ENCODE measurements at regions not wholly inside any gene's neighbourhood (a gene's known extent, or its start where the extent isn't known, plus 50 kb on each side); places are given as distances from the start of the nearest gene placed in this dataset.

DNA sequence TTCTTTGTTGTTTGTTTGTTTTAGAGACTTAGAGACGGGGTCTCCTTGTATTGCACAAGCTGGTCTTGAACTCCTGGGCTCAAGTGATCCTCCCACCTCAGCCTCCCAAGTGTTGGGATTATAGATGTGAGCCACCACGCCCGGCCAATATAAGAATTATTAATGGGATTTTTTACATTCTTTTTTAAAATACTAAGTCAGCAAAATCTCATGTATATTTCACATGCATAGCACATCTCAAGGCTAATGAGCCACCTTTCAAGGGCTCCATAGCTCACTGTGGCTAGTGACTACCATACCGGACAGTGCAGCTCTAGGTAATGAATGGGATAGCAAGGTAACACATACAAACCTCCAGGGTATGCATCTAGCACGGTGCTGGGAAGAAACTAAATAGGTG, 361.4 kb downstream of the SAMD5 start:
- TF ChIP-seq, protein P1, sequence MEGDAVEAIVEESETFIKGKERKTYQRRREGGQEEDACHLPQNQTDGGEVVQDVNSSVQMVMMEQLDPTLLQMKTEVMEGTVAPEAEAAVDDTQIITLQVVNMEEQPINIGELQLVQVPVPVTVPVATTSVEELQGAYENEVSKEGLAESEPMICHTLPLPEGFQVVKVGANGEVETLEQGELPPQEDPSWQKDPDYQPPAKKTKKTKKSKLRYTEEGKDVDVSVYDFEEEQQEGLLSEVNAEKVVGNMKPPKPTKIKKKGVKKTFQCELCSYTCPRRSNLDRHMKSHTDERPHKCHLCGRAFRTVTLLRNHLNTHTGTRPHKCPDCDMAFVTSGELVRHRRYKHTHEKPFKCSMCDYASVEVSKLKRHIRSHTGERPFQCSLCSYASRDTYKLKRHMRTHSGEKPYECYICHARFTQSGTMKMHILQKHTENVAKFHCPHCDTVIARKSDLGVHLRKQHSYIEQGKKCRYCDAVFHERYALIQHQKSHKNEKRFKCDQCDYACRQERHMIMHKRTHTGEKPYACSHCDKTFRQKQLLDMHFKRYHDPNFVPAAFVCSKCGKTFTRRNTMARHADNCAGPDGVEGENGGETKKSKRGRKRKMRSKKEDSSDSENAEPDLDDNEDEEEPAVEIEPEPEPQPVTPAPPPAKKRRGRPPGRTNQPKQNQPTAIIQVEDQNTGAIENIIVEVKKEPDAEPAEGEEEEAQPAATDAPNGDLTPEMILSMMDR (IDR thresholded peaks at IDR 0.05) = no peak
- Histone ChIP-seq H3K36me3 (no peaks in the 10 kb centered on the region), H3K9me3 (no peaks in the 10 kb centered on the region), H3K4me1 (no peaks in the 10 kb centered on the region), H3K27ac (no peak overlapping the region), H3K27me3 (no peaks in the 10 kb centered on the region), H3K9ac (ENCODE audit: low read depth in 2 of 2, low read length in 2 of 2) (no peak overlapping the region), H3K4me3 (no peak overlapping the region)
- intact Hi-C loops (cut with DNase I) = no loop called here
- no peak for DNase-seq

DNA sequence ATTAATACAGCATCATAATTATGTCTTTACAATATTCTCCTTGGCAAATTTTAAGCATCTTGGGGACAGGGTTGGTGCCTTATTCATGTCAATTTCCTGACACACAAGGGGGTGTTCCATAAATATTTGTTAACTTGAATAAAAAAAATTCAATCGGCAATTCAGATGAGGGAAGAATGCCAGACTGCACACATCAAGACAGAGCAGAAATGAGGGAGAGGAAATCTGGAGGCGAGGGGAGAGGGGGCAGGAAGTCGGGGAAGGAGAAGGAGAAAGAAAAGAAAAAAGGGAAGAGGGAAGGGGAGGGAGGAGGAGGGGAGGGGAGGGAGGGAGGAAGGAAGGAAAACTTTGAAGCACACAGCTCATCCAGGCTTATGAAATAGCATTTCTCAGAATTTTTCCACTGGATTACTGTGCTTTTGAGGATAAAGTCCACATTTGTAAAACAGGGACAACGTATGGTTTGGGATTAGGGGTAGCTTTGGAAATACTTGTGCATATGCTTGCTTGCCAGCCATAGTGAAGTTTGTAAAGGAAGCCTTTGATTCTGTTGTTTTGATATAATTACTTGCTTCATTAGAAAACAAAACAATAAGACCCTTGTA, 362.1 kb downstream of the SAMD5 start:
- Histone ChIP-seq H3K9ac (ENCODE audit: low read depth in 2 of 2, low read length in 2 of 2) (no peak overlapping the region), H3K4me3 (no peak overlapping the region), H3K4me1 (no peaks in the 10 kb centered on the region), H3K36me3 (no peaks in the 10 kb centered on the region), H3K9me3 (no peaks in the 10 kb centered on the region), H3K27me3 (no peaks in the 10 kb centered on the region), H3K27ac (no peak overlapping the region)
- TF ChIP-seq, protein P1 (IDR thresholded peaks at IDR 0.05) = no peak
- intact Hi-C loops (cut with DNase I) = no loop called here
- DNase-seq = no peak

DNA sequence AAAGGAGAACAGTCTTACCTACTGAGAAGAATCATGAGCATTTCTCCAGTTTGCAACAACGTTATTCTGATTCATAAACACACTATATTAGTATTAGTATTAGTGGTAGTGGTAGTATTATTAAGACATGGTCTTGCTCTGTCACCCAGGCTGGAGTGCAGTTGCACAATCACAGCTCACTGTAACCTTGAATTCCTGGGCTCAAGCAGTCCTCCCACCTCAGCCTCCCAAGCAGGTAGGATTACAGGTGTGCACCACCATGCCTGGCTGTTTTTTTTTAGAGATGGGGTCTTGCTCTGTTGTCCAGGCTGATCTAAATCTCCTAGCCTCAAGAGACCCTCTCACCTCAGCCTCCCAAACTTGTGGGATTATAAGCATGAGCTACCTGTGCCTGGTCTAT, 363.5 kb downstream of the SAMD5 start:
- H3K27ac ChIP-seq = no peak overlapping the region
- no peaks in the 10 kb centered on the region for H3K36me3 ChIP-seq
- DNase-seq = no peak
- H3K9ac ChIP-seq (ENCODE audit: low read depth in 2 of 2, low read length in 2 of 2) = no peak overlapping the region
- TF ChIP-seq, protein P1 (IDR thresholded peaks at IDR 0.05) = no peak
- H3K4me3 ChIP-seq = no peak overlapping the region
- H3K9me3 ChIP-seq = no peaks in the 10 kb centered on the region
- no peaks in the 10 kb centered on the region for H3K27me3 ChIP-seq
- H3K4me1 ChIP-seq = no peaks in the 10 kb centered on the region
- intact Hi-C loops (cut with DNase I) = no loop called here

DNA sequence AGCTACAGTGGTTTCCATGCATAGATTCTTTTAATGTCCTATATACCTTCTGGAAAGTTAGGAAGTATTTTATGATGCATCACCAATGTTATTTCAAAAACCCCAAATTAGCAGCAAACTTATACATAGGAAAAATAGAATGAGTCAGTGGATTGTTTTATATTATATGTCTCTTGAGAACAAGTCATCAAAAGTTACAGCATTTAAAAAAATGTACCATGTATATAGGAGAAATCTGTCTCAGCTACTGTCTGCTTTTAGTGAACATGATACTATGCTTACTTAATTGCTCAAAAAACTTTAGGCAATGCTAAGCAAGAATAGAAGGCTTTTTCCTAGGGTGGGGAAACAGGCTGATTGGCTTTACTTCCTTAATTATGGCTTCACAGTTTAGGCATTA, 365.3 kb downstream of the SAMD5 start:
- no peaks in the 10 kb centered on the region for H3K9me3 ChIP-seq
- TF ChIP-seq, protein P1 (IDR thresholded peaks at IDR 0.05) = no peak
- no peak for DNase-seq
- no peak overlapping the region for H3K27ac ChIP-seq
- no peaks in the 10 kb centered on the region for H3K27me3 ChIP-seq
- no peaks in the 10 kb centered on the region for H3K36me3 ChIP-seq
- no peak overlapping the region for H3K9ac ChIP-seq (ENCODE audit: low read depth in 2 of 2, low read length in 2 of 2)
- intact Hi-C loops (cut with DNase I) = no loop called here
- no peak overlapping the region for H3K4me3 ChIP-seq
- no peaks in the 10 kb centered on the region for H3K4me1 ChIP-seq

DNA sequence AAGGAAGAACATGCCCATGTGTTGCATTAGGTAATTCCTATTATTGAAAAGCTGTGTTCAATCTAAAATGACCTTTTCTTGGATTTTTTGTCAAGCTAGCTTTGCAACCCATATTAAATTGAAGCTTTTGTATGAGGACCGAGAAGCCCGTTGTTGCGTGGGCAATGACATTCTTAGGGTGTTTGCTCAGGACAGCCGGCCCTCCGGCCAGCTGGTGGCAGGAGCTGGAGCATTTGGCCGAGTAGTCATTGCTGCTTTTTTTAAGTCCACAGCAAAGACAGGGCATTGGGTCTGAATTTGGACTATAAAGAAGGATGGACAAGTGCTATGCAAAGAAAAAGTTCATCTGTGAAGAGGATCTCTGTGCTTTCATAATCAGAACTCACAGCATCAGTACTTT, 365.8 kb downstream of the SAMD5 start:
- H3K27me3 ChIP-seq = no peaks in the 10 kb centered on the region
- DNase-seq = no peak
- H3K36me3 ChIP-seq = no peaks in the 10 kb centered on the region

More for the DNA sequence above, 365.8 kb downstream of the SAMD5 start:
- Histone ChIP-seq H3K9me3 (no peaks in the 10 kb centered on the region), H3K4me3 (no peak overlapping the region), H3K9ac (ENCODE audit: low read depth in 2 of 2, low read length in 2 of 2) (no peak overlapping the region), H3K4me1 (no peaks in the 10 kb centered on the region), H3K27ac (no peak overlapping the region)
- intact Hi-C loops (cut with DNase I) = no loop called here
- TF ChIP-seq, protein P1 (IDR thresholded peaks at IDR 0.05) = no peak

All from colonic mucosa (tissue), 4 donors.